ENCODE measurements at regions not wholly inside any gene's neighbourhood (a gene's known extent, or its start where the extent isn't known, plus 50 kb on each side); places are given as distances from the start of the nearest gene placed in this dataset.

DNA sequence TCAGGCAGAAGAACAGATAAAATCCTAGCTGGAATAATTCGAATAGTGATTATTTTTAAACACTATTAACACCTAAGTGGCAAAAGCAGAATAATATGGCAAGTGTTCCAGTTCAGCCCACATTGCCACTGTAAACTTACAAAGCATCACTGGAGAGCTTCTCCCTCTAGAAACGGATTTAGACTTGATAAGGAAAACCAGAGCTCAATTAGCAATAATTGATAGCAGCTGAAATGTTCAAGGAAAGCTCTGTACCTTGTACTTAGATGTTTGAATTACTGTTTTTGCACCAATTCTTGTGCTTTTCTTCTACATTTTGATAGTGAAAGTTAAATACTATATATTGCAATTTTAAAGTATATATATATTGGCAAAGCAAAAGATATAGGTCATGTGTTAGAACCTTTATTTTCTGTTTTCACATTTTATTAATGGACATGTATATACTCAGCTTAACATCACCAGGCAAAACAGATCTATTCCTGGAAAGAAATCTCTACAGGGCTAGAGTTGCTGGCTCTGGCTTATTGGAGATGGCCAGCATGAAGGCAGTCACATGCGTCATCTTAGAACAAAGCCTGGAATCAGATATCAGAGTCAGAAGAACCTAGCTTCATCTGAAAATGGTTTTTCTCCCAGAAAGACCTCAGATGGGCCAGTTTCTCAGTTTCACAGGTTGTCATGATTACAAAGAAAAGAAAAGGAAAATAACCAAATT, 149.1 kb upstream of the CTAGE1 start:
- no peak for DNase-seq (ENCODE audit: low read depth)

DNA sequence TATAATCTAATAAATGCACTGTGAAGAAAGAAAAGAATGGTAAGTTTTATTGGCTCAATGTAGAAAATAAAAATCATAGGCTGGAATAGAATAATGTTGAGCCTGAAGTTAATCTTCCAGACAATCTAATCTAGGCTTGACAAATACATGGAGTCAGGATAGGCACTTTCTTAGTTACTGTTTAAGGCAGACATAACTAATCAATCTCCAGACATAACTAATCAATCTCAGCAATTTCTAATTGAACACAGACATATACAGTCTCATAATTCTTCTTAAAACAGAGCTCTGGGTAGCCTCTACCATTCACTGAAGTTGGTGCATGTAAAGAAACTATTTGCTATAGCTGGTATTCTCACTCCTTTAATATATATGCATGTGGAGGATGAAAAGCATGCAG, 150.1 kb upstream of the CTAGE1 start:
- DNase-seq (ENCODE audit: low read depth): no peak

DNA sequence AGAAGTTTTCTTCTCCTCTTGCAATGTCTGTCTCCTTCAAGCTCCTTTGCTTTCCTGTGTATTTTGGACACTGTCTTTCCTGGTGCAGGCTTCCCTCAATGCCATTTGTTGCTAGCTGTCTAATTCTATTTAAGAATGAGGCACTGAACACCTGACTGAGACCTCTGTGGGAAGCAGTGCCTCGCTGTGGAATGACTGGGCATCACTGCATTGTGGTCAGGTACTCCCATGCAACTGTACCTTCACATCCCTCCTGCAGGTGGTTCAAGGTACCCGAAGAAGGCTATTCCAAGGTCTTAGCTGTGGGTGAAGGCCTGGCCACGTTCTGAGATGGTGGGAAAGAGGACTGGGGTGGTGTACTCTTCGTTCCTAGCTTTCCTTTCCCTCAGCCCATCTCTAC, 152.8 kb upstream of the CTAGE1 start:
- no peak for DNase-seq (ENCODE audit: low read depth)

DNA sequence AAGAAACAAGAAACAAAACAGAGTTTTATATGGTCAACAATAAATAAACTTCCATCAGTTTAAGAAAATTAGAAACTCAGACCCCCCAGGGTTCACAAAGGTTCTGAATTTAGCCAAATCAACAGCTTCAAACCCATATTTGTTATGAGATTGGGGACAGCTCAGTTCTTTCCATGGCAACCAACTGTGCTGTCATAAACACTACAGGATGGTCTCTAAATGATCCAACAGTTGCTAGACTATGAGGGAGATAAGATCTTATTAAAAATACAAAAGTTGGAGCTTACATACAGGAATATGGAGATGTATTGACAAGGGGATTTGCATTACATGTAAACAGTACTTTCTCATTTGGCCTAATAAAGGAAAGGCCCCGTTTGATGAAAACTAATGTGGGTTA, 154.6 kb upstream of the CTAGE1 start:
- DNase-seq (ENCODE audit: low read depth): no peak

DNA sequence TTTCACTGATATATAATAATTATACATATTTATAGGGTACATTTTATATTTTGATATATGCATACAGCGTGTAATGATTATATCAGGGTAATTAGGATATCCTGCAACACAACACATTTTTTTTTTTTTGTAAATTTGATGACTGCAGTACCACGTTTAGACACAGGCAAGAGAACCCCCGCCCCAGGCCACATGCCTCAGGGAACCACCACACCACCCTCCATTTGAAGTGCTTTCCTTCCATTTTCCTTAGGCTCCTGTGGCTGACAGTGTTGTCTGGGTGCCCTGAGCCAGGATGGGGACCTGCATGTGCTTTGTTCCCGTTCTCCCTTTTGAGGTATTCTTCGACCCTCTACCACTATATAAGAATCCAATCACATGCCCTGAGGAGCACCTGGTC, 161.6 kb upstream of the CTAGE1 start:
- no peak for DNase-seq (ENCODE audit: low read depth)

DNA sequence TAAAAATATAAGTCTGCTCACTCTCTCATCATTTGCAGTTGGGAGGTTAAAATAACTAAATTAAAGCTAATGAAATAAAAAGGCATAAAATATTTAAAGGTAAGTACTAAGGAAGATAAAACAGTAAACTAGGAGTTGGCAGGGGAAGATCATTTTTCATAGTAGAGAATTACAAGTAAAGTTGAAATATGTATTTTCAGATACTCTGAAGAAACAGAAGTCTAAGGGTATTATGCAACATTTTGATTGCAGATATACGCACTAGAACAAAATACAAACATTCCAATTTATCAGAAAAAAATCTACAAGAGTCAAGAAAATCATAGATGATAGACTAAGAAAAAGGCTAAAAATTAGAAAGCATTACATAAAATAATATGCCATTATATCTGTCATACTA, 167.6 kb upstream of the CTAGE1 start:
- DNase-seq (ENCODE audit: low read depth): no peak

DNA sequence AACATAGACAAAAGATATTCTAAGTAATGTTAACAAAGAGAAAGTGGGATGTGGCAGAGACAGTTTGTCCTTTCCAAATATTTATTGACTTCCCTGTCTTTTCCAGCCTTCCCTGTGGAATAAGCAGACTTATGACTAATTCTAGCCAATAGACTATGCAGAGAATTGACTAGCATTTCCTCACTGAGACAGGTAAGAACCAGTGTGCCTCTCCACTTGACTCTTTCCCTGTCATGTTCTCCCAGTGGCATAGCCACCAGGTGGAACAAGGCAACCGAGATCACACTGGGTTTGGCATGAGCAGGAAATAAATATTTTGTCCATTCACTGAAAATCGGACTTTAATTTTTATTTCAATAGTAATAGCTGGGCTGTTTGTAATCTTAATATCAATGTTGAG, 168.1 kb upstream of the CTAGE1 start:
- no peak for DNase-seq (ENCODE audit: low read depth)

DNA sequence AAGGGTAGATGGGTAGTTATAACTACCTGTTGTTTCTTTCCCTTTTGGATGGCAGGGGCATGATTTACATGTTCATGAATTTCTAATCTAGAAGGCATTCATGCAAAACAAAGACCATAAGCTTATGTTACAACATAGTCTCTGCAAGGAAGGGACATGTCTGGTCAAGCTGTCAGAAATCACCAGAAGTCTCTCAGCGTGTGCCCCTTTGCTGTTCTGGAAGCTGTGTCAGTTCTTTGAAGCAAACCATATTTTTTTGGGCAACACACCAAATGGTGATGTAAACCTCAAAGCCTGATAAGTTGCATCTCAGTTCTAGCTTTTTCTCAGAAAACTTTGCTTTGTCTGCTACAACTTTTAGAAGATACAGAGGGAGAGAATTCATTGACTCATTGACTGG, 173.5 kb upstream of the CTAGE1 start:
- DNase-seq (ENCODE audit: low read depth): peak; percentile 20

DNA sequence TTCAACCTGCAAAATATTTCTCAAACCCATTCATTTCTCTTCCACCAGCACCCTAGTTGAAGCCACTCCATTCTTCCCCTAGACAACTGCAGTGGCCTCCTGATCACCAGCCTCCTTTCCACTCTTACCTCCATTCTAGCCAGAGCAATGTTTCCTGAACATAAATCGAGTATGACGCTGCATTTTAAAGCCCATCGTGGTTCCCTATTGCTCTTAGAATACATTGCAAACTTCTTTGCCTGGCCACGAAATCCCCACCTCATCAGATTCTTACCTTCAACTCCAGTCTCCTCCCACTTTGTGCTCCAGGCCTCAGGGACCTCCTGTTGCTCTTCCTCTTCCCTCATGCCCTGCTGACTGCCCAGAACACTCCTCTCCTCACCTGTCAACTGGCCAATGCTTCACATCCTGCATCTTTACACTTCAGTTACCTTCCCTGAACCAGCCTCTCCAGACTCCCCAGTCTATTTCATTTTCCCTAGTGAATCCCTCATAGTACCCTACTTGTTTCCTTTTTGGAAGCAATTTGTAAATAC, 176.5 kb upstream of the CTAGE1 start:
- no peak for DNase-seq (ENCODE audit: low read depth)

DNA sequence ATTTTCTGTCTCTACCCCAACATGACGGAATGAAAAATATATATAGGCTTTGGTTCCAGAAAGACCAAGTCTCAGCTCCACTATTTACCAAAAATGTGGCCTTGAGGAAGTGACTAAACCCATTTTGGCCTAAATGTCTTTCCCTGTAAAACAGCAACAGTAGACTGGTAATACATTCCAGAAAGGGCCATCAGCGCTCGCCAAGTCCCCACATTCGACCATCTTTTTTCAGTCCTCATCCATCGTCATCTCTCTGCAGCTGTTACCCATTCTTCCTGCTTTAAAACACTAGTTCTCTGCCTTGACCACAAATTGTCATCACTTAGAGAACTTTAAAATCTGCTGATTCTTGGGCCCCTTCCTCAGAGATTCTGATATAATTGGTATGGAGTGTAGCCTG, 183.8 kb upstream of the CTAGE1 start:
- peak; percentile 76 for DNase-seq (ENCODE audit: low read depth)

DNA sequence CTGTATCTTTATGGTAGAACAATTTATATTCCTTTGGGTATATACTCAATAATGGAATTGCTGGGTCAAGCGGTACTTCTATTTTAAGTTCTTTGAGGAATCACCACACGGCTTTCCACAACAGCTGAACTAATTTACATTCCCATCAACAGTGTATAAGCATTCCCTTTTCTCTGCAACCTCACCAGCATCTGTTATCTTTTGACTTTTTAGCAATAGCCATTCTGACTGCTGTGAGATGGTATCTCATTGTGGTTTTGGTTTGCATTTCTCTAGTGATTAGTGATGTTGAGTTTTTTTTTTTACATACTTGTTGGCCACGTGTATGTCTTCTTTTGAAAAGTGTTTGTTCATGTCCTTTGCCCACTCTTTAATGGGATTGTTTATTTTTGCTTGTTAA, 184.7 kb upstream of the CTAGE1 start:
- peak; percentile 74 for DNase-seq (ENCODE audit: low read depth)

DNA sequence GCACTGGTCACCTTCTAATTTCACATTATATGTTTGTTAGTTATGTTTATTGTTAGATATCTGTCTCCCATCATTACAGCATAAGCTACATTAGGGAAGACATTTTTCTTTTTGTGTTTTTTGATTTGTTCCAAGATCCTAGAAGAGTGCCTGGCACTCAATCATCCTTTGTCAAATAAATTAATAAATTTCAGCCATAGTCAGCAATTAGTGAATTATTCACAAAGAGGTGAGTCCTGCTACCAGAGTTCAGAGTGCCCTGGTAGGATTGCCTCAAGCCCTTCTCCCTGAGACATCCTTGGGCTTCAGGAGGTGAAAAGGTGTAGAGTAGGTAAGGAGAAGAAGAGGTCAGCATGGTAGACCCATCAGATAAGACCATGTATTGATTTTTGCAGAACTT, 186.2 kb upstream of the CTAGE1 start:
- no peak for DNase-seq (ENCODE audit: low read depth)

DNA sequence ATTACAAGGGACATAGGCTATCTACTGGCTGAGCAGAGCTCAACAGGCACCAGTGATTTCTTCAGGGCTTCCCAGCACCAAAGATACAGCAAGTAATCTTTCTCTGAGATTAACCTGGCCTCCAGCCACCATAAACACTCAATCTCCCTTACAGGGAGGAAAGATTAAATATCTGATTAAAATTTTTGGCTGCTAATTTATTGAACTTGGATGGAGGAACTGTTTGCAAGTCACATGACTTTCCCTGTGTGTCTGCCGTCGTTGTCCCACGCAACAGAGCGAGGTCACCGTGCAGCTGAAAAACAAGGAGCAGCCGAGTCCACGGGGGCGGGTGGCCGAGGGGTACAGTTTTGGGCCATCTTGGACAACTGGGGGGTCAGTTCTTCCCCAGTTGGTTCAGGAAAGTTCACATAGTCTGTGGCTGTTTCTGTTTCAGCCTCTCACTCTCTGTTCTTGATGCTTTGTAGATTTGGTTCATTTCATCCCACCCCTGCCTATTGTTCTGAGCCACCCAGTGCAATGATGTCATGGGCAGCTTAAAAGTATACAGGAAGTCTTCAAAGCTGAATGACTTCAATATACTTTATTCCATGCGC, 186.8 kb upstream of the CTAGE1 start:
- peak; percentile 9 for DNase-seq (ENCODE audit: low read depth)

DNA sequence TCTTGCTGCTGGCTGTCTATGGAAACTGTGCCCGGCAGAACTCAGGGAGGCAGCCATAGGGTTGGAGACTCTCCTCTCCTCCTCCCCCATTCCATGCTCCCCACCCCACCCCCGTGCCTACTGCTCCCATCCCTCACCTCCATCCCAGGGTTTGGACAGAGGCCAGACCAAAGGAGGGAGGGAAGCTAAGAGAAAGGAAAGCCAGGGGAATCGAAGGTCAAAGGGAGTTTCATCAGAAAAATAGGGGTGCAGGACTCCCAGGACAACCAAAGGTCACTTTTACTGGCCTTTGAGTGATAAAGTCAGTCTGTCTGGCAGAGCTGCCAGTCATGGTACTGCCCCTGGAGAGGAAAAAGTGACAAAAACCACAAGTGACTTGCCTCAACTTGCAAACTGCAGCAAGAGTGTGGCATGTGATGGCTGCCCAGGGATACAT, 187.3 kb upstream of the CTAGE1 start:
- no peak for DNase-seq (ENCODE audit: low read depth)

DNA sequence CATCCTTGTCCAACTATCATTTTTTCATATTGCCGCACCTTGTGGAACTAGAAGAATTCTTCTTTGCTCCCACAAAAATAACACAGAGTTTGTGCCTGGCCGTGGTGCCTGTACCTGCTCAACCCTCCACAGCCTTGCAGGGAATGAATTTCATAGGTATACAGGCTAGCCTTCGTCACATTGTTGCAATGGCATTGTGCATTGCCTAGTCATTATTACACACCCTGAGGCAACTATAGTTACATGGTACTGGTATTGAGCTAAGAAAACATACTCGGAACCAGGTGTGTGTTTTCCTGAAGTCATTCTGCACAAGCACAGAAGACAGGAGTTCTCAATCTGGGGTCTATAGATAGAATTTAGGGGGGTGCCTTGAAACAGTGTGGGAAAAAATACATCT, 188.0 kb upstream of the CTAGE1 start:
- DNase-seq (ENCODE audit: low read depth): no peak

DNA sequence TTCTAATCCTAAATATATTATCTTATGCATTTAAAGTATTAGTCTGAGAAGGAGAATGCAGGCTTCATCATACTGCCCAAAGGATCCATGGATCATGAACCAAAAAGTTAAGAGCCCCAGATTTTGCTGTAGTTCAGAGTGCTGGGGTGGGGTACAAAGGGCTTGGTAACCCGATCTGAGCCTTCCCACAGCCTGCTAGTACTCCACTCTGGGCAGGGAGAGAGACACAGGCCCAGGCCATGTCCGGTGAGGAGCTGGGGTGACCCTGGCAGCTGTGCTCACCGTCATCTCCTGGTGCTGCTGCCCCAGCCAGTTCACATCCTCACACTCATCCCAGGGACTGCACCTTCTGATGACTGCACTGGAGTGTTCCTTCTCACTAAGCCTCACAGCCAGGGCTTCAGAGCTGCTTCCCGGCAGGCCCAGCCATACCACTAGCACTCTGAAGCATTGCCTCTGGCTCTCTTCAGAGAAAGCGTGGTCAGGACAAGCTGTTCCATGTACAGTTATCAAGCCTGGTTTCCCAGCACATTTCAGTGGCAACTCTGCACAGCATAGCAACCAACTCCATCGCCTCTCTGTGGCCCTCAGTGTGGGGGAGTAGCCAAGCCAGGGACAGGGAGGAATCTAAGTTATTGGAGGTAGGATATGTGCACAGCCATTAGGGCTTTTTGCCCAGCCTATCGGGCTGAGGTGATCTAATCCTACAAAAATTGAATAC, 189.0 kb upstream of the CTAGE1 start:
- peak; percentile 33 for DNase-seq (ENCODE audit: low read depth)

DNA sequence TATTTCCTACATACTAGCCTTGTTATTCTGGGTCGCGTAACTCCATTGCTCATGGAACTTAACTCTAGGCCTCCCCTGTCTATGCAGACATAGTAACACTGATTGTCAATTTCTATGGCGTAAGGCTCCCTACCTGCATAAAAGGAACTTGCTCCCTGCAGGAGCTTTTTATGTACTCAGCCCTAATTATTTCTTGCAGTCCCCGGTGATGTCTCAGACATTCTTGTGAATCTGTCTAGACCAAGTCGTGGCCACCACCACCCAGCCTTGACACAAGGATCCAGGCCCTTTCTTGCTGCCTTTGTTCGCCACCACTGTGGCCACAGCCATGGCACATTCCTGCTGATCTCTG, 189.5 kb upstream of the CTAGE1 start:
- DNase-seq (ENCODE audit: low read depth): no peak

DNA sequence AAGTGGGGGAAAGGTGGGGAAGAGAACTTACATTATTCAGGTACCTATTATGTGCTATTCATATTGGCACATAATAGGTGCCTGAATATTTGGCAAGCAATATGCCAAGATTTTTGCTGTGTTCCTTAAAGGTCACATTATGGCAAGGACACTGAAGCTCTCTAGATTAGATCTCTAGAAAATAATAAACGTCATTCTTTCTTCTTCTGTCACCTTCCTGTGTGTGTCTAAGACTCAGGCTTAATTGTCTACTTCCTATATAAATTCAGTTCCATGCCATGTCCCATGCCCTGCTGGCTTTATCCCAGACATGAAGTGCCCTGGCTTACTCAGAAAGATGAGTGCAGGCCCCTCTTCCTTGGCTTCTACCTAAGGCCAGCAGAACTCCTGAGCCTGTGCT, 191.1 kb upstream of the CTAGE1 start:
- DNase-seq (ENCODE audit: low read depth): no peak

DNA sequence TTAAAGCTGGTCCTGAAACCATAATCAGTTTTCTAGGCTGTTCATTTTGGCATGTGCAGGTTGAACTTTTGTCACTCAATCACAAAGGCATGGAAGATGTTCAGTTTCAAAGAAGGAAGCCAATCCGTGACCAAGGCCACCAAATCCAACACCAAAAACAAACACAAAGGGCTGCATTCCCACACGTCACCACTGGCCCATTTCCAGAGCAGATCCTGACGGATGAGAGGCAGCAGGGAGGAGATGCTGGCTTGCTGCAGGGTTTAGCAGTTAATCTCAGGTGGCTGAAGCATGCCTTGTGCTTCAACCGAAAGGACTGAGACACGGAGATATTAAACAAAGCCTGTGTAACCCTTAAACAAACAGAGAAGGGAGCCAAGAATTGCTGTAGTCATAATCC, 191.9 kb upstream of the CTAGE1 start:
- peak; percentile 30 for DNase-seq (ENCODE audit: low read depth)

DNA sequence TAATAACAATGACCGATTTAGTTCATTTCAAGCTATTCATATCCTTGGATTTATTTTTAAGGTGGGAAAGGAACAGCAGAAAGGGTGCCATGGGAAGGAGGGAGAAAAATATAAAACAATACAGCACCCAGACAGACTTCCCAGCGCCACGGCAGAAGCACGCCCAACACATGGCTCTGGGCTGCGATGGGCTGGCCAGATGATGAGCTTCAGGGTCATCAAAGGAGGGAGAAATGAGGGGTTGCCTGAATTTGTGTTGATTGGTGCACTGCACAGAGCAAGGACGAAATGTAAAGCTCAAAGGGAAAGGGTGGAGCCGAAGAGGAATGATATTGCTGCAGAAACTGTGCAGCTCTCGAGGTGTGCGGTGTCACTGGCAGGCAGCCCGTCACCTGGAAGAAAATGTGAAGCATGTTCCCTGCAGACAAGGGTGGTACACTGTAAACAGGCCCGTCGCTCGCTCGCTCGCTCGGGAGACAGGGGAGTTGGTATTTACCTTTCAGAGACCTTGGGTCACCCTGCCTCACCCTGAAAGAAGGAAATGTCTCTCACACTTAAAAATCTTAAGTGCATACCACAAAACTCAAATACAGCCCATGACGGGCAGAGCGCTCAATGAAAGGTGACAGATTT, 195.5 kb upstream of the CTAGE1 start:
- DNase-seq (ENCODE audit: low read depth): no peak

DNA sequence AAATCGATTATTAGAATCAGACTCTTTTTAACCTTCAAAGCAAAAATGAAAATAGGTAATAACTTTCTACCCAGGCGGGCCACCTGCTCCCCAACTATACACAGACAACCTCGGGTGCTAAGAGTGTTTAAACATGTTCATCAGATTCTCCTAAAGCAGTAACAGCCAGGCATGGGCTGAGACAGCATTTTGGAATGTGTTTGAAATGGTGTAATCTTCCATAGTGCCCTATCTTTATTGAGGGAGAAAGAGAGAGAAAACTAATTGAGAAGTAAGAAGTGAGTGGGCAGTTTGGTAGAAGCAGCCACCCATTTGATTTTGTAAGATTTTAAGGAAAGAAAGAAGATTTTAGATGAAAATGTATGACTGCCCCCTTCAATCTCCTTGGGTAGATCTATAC, 196.1 kb upstream of the CTAGE1 start:
- DNase-seq (ENCODE audit: low read depth): peak; percentile 36

DNA sequence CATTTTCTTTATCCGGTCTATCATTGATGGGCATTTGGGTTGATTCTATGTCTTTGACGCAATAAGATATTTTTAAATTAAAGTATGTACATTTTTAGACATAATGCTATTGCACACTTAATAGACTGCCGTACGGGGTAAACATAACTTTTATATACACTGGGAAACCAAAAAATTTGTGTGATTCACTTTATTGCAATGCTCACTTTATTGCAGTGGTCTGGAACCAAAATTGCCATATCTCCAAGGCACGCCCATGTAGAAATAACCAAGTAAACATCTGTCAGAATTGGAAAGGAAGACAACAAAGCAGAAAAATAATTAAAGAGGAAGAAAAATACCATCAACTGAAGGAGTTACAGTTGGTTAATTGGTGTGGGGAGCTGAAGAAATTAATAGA, 205.8 kb upstream of the CTAGE1 start:
- no peak for DNase-seq (ENCODE audit: low read depth)

DNA sequence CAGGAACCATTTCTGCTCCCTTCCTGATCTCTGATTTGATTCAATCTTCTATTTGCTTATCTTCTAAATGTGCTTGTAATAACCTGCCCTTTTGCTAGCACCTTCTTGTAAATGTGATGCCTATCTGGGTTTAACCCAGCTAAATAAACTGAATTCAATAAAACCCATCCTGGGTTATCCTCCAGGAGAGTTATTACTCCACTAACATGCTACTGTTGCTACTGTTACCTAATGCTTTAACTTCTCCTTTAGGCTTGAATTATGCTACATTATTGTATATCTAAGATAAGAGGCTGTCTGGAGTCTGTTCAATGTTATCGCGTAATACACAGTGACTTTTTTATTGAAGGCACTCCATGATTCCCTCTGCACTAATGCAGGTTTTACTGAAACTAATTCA, 206.5 kb upstream of the CTAGE1 start:
- DNase-seq (ENCODE audit: low read depth): no peak

All from EH (cell line).